Stomach (tissue), 8 donors: ENCODE measurements at regions not wholly inside any gene's neighbourhood (a gene's known extent, or its start where the extent isn't known, plus 50 kb on each side); places are given as distances from the start of the nearest gene placed in this dataset.

ENCODE experiments used
- DNase-seq, 2 donors: peaks; one replicate each; pipeline versions ENCODE4 v3.0.0 to v3.0.0-alpha.2; 2013 to 2019
- H3K27ac ChIP-seq, 5 donors: fragments of 200-600 bp in 4 of 5; sonication (generic) in 4 of 5; one replicate each; pipeline ENCODE4 v1.5.1; 2013 to 2019; ENCODE audit warnings: mild to moderate bottlenecking in 1 of 5, moderate library complexity in 1 of 5
- H3K27me3 ChIP-seq, 3 donors: fragments of 200-600 bp; sonication (generic); one replicate each; pipeline ENCODE4 v1.5.1; 2017 to 2019; ENCODE audit warnings: mixed run types in 1 of 3
- H3K36me3 ChIP-seq, 4 donors: fragments of 200-600 bp; sonication (generic); 1 replicate in 3 of 4; 2 replicates in 1 of 4; pipeline ENCODE4 v1.5.1; 2016 to 2019
- H3K4me1 ChIP-seq, 4 donors: fragments of 200-600 bp; sonication (generic); one replicate each; pipeline ENCODE4 v1.5.1; 2016 to 2019
- H3K4me3 ChIP-seq, 4 donors: fragments of 200-600 bp; sonication (generic) in 3 of 4; one replicate each; pipeline ENCODE4 v1.5.1; 2016 to 2019; ENCODE audit warnings: mild to moderate bottlenecking in 1 of 4
- H3K9me3 ChIP-seq, 4 donors: fragments of 200-600 bp; sonication (generic); one replicate each; pipeline ENCODE4 v1.5.1; 2016 to 2019
- CTCF ChIP-seq, 7 experiments: fragments of 450-650 bp in 4 of 7; fragments of 200-600 bp in 3 of 7; sonication (generic) in 3 of 7; IDR thresholded peaks; one replicate each; pipeline ENCODE4 v1.5.1; 2016 to 2019; ENCODE audit warnings: antibody characterized with exemption in 7 of 7, control low read depth in 2 of 7, mild to moderate bottlenecking in 1 of 7
- EP300 ChIP-seq: sonication (generic); formaldehyde crosslinking; IDR thresholded peaks from one replicate; pipeline ENCODE4 v1.6.1; 2017; ENCODE audit warnings: antibody characterized with exemption
- POLR2A ChIP-seq, 4 donors: fragments of 450-650 bp; IDR thresholded peaks; one replicate each; pipeline ENCODE4 v1.6.1; 2016; ENCODE audit warnings: antibody characterized with exemption in 4 of 4, control low read depth in 2 of 4, mild to moderate bottlenecking in 1 of 4, moderate library complexity in 1 of 4
- POLR2AphosphoS5 ChIP-seq, 3 donors: sonication (generic); formaldehyde crosslinking; IDR thresholded peaks; one replicate each; pipeline ENCODE4 v1.6.1; 2016; ENCODE audit warnings: antibody characterized with exemption in 3 of 3
- WGBS, 5 donors: extraction: QIAGEN DNeasy Blood & Tissue Kit in 3 of 5; methylation state at CpG; one replicate each; pipeline versions ENCODE4 v1.1.5 to v1.1.7; 2013 to 2018; 5-methylcytosine and 5-hydroxymethylcytosine counted together
- intact Hi-C: fragments of 100-400 bp; cut with DNase I; formaldehyde crosslinking; loops from one replicate; pipeline ENCODE4 v1.15.1; 2023; ENCODE audit warnings: low total_unique reads
- donor health status: healthy with polysubstance abuse.
- donor health status: Bipolar disorder and iron deficiency.
- donor health status: healthy.

- TF ChIP-seq POLR2A (IDR thresholded peaks at IDR 0.05) (no peak), CTCF (IDR thresholded peaks at IDR 0.05) (no peak), EP300 (no peak), POLR2AphosphoS5 (IDR thresholded peaks at IDR 0.05) (no peak)
- Histone ChIP-seq H3K9me3 (no peaks in the 10 kb centered on the region), H3K27me3 (no peaks in the 10 kb centered on the region), H3K4me1 (peaks cover 55 to 90% (median 71%) of the 10 kb centered on the region in 4 donors), H3K4me3 (no peak overlapping the region), H3K36me3 (no peaks in the 10 kb centered on the region), H3K27ac (peak overlapping the region; percentile 23 to 98 (median 95))
- intact Hi-C loops, result no loop called here
- no peak for DNase-seq
- WGBS, 5 donors, result 65 to 78% (median 71%) methylated on average over 5 of the region's 5 CpGs
Observed at GRCh38 chr14:76954394-76955190, 73.9 kb downstream of the IRF2BPL start.

- peak; percentile 83 to 95 for DNase-seq
- no peaks in the 10 kb centered on the region for H3K9me3 ChIP-seq
- H3K4me1 ChIP-seq, result peaks cover 57 to 87% (median 73%) of the 10 kb centered on the region in 4 donors
- H3K36me3 ChIP-seq, result no peaks in the 10 kb centered on the region
- TF ChIP-seq EP300 (no peak), POLR2AphosphoS5 (IDR thresholded peaks at IDR 0.05) (peak in 2 of 3 donors; percentile 48 to 59), POLR2A (IDR thresholded peaks at IDR 0.05) (no peak), CTCF (IDR thresholded peaks at IDR 0.05) (no peak)
- peak overlapping the region; percentile 94 to 98 (median 96) for H3K27ac ChIP-seq
- H3K27me3 ChIP-seq, result no peaks in the 10 kb centered on the region
- peak overlapping the region in 2 of 4 donors; percentile 6 to 33 for H3K4me3 ChIP-seq
- 11 to 22% (median 13%) methylated on average over 9 to 10 of the region's 10 CpGs for WGBS, 5 donors
- intact Hi-C loops, result no loop called here
Observed at GRCh38 chr14:76953311-76953945, 75.1 kb downstream of the IRF2BPL start.

GRCh38 chr14:76951166-76951565 lies 77.3 kb downstream of the IRF2BPL start:
- Histone ChIP-seq H3K4me1 (peaks cover 59 to 82% (median 76%) of the 10 kb centered on the region in 4 donors), H3K4me3 (no peak overlapping the region), H3K9me3 (no peaks in the 10 kb centered on the region), H3K27ac (peak overlapping the region; percentile 25 to 96 (median 71)), H3K36me3 (no peaks in the 10 kb centered on the region), H3K27me3 (no peaks in the 10 kb centered on the region)
- intact Hi-C loops, result no loop called here
- DNase-seq, result peak in 1 of 2 donors; percentile 76
- 56 to 72% (median 65%) methylated on average over 8 of the region's 8 CpGs for WGBS, 5 donors
- TF ChIP-seq POLR2AphosphoS5 (IDR thresholded peaks at IDR 0.05), result no peak
- TF ChIP-seq EP300, result no peak
- no peak for TF ChIP-seq CTCF (IDR thresholded peaks at IDR 0.05)
- TF ChIP-seq POLR2A (IDR thresholded peaks at IDR 0.05), result no peak

GRCh38 chr14:76950055-76951020 lies 78.2 kb downstream of the IRF2BPL start:
- H3K4me1 ChIP-seq, result peaks cover 50 to 74% (median 67%) of the 10 kb centered on the region in 4 donors
- intact Hi-C loops, result no loop called here

More at GRCh38 chr14:76950055-76951020, 78.2 kb downstream of the IRF2BPL start:
- H3K4me3 ChIP-seq, result no peak overlapping the region
- no peaks in the 10 kb centered on the region for H3K36me3 ChIP-seq
- H3K27ac ChIP-seq, result peak overlapping the region; percentile 25 to 96 (median 71)
- 60 to 72% (median 68%) methylated on average over 12 to 14 of the region's 14 CpGs for WGBS, 5 donors
- DNase-seq, result peak in 1 of 2 donors; percentile 74
- no peaks in the 10 kb centered on the region for H3K9me3 ChIP-seq
- H3K27me3 ChIP-seq, result no peaks in the 10 kb centered on the region
- TF ChIP-seq POLR2A (IDR thresholded peaks at IDR 0.05) (no peak), POLR2AphosphoS5 (IDR thresholded peaks at IDR 0.05) (no peak), EP300 (no peak), CTCF (IDR thresholded peaks at IDR 0.05) (no peak)
